ENCODE measurements at regions not wholly inside any gene's neighbourhood (a gene's known extent, or its start where the extent isn't known, plus 50 kb on each side); places are given as distances from the start of the nearest gene placed in this dataset. TPM values are rescaled to one million over a fixed set of nuclear protein-coding genes. Genes with fewer than 3 reads are reported as not detected.

GRCh38 chr15:36525430-36525829, 54.0 kb upstream of the CDIN1 start:
- H3K4me3 ChIP-seq (ENCODE audit: low read length in 3 of 3), result no peak overlapping the region

GRCh38 chr15:36527235-36528162, 51.9 kb upstream of the CDIN1 start:
- Histone ChIP-seq H3K27me3 (ENCODE audit: control insufficient read depth in 3 of 3, insufficient read depth in 3 of 3, low read length in 3 of 3) (peaks cover 0 to 2% (median 0%) of the 10 kb centered on the region in 3 donors), H3K27ac (ENCODE audit: low read depth, low read length) (no peak overlapping the region), H3K4me3 (ENCODE audit: low read length in 3 of 3) (no peak overlapping the region), H3K9ac (ENCODE audit: low read depth in 1 of 3, low read length in 3 of 3) (no peak overlapping the region), H3K4me1 (ENCODE audit: control insufficient read depth in 3 of 3, insufficient read depth in 3 of 3, low read length in 3 of 3) (no peaks in the 10 kb centered on the region), H3K9me3 (ENCODE audit: control insufficient read depth in 3 of 3, low read length in 3 of 3) (no peaks in the 10 kb centered on the region), H3K36me3 (ENCODE audit: control insufficient read depth in 3 of 3, insufficient read depth in 3 of 3, low read length in 3 of 3) (no peaks in the 10 kb centered on the region)

More at GRCh38 chr15:36525430-36525829, 54.0 kb upstream of the CDIN1 start:
- Histone ChIP-seq H3K4me1 (ENCODE audit: control insufficient read depth in 3 of 3, insufficient read depth in 3 of 3, low read length in 3 of 3) (no peaks in the 10 kb centered on the region), H3K27ac (ENCODE audit: low read depth, low read length) (no peak overlapping the region), H3K9ac (ENCODE audit: low read depth in 1 of 3, low read length in 3 of 3) (no peak overlapping the region), H3K9me3 (ENCODE audit: control insufficient read depth in 3 of 3, low read length in 3 of 3) (no peaks in the 10 kb centered on the region), H3K27me3 (ENCODE audit: control insufficient read depth in 3 of 3, insufficient read depth in 3 of 3, low read length in 3 of 3) (peaks cover 0 to 2% (median 0%) of the 10 kb centered on the region in 3 donors), H3K36me3 (ENCODE audit: control insufficient read depth in 3 of 3, insufficient read depth in 3 of 3, low read length in 3 of 3) (no peaks in the 10 kb centered on the region)

DNA sequence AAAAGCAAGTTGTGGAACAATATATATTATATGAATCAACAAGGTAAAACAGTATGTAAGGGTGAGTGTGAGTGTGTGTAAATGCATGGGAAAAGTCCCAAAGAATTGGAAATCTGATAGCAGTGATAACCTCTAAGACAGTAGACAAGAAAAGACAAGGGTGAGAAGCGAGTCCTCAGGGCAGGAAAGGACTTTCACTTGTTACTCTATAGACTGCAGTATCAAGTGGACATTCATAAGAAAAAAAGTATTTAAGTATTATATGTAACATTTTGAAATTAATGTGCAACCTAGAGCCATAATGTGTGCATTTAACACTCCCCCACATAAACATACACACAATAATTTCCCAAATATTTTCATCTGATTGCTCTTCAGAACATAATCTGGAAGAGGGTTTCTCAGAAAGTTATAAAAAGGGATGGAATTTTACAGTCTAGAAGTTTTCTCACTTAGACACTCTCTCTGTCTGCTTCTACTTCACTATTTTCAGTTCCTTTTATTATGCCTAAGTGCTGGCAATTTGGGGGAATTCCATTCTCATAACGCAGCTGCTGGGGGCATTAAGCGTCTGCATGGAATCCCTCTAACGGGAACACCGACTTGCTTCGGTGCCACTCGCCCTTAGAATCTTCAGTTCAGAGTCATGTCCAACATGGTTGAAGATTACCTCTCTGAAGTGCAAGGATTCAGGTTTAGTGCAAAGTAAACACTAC, 50.0 kb upstream of the CDIN1 start:
- no peak overlapping the region for H3K9ac ChIP-seq (ENCODE audit: low read depth in 1 of 3, low read length in 3 of 3)
- no peak overlapping the region for H3K4me3 ChIP-seq (ENCODE audit: low read length in 3 of 3)
- peaks cover 0 to 2% (median 0%) of the 10 kb centered on the region in 3 donors for H3K27me3 ChIP-seq (ENCODE audit: control insufficient read depth in 3 of 3, insufficient read depth in 3 of 3, low read length in 3 of 3)
- H3K36me3 ChIP-seq (ENCODE audit: control insufficient read depth in 3 of 3, insufficient read depth in 3 of 3, low read length in 3 of 3), result no peaks in the 10 kb centered on the region
- no peaks in the 10 kb centered on the region for H3K4me1 ChIP-seq (ENCODE audit: control insufficient read depth in 3 of 3, insufficient read depth in 3 of 3, low read length in 3 of 3)
- no peak overlapping the region for H3K27ac ChIP-seq (ENCODE audit: low read depth, low read length)
- no peaks in the 10 kb centered on the region for H3K9me3 ChIP-seq (ENCODE audit: control insufficient read depth in 3 of 3, low read length in 3 of 3)

Small RNAs in the stretch of these regions (small RNA-seq; reads per million reads assigned to genes)
- gene AC068867.1 (not detected), gene MIR4510 (not detected)

Data from skeletal muscle tissue (tissue), 4 donors.